ENCODE measurements at regions not wholly inside any gene's neighbourhood (a gene's known extent, or its start where the extent isn't known, plus 50 kb on each side); places are given as distances from the start of the nearest gene placed in this dataset.

GRCh38 chr2:203800783-203801182 is 66.8 kb upstream of the CTLA4 start:
- H2BK20ac ChIP-seq (ENCODE audit: low read length), result no peak overlapping the region
- no peaks in the 10 kb centered on the region for H3K79me1 ChIP-seq (ENCODE audit: low read depth, low read length)
- H3K56ac ChIP-seq (replicated peaks; ENCODE audit: insufficient read length, low read depth, low read length), result no peak overlapping the region
- no peak overlapping the region for H3K27ac ChIP-seq (ENCODE audit: low read depth, low read length)
- H2AK5ac ChIP-seq (ENCODE audit: low read depth, low read length), result no peak overlapping the region
- H3K23ac ChIP-seq (ENCODE audit: insufficient read length), result no peak overlapping the region
- ChIA-PET POLR2A (ENCODE audit: partially characterized antibody) (interaction anchor here (0.9 kb wide), 1 partner anchor 73 kb away, joined by 3 read pairs; no protein-coding TSS in a partner anchor), CTCF (ENCODE audit: partially characterized antibody) (interaction anchor here (0.8 to 1.1 kb wide), 2 partner anchors 13 to 14 kb away, joined by 3 to 5 read pairs; no protein-coding TSS in a partner anchor)
- H3K9ac ChIP-seq (replicated peaks in 1 of 4; ENCODE audit: extremely low read depth in 1 of 4, low read depth in 3 of 4, low read length in 3 of 4), result no peak overlapping the region
- no peaks in the 10 kb centered on the region for H3K36me3 ChIP-seq (ENCODE audit: control insufficient read depth in 2 of 4, insufficient read depth in 4 of 4, low read length in 3 of 4)
- no peaks in the 10 kb centered on the region for H4K20me1 ChIP-seq (replicated peaks in 1 of 2; ENCODE audit: control insufficient read depth in 1 of 2, insufficient read depth in 2 of 2, low read length in 2 of 2)
- no peak overlapping the region for H4K91ac ChIP-seq (replicated peaks; ENCODE audit: insufficient read length, low read length)
- peaks cover 2% of the 10 kb centered on the region; the same call in 1 of the 2 replicates for H3K23me2 ChIP-seq (ENCODE audit: low read depth, low read length)
- no peak overlapping the region for H4K8ac ChIP-seq (ENCODE audit: extremely low read depth, insufficient read depth, low read length)
- no peak overlapping the region for H3K4me3 ChIP-seq (ENCODE audit: extremely low read depth in 1 of 4, insufficient read depth in 2 of 4, low read depth in 3 of 4, low read length in 4 of 4)
- H3K4me1 ChIP-seq (replicated peaks in 1 of 4; ENCODE audit: control insufficient read depth in 3 of 4, insufficient read depth in 4 of 4, low read length in 3 of 4), result peaks cover 0 to 4% (median 0%) of the 10 kb centered on the region in 4 experiments; a peak in 2 of 7 replicates
- 98% methylated on average over 4 of the region's 4 CpGs; no CpG with 5 or more reads in 1 of the 2 experiments for WGBS, 2 experiments (ENCODE audit: extremely low coverage in 1 of 2, insufficient coverage in 1 of 2, insufficient read length in 1 of 2, insufficient replicate concordance in 2 of 2, low coverage in 1 of 2, low lambda C conversion rate in 2 of 2, missing lambda C conversion rate in 1 of 2)
- no peak overlapping the region for H3K14ac ChIP-seq (ENCODE audit: insufficient read length)
- no peak for FAIRE-seq
- H3K79me2 ChIP-seq (ENCODE audit: control insufficient read depth in 1 of 2, insufficient read depth in 2 of 2, low read length in 2 of 2), result no peaks in the 10 kb centered on the region
- H2BK12ac ChIP-seq (ENCODE audit: low read depth, low read length), result no peak overlapping the region
- no peak overlapping the region for H3K4ac ChIP-seq (replicated peaks; ENCODE audit: insufficient read length, low read depth, low read length)
- no peak overlapping the region for H2BK120ac ChIP-seq (replicated peaks; ENCODE audit: low read depth, low read length)
- H2BK15ac ChIP-seq (ENCODE audit: low read length), result no peak overlapping the region
- no peak for TF ChIP-seq GTF2F1 (IDR thresholded peaks at IDR 0.05; ENCODE audit: borderline replicate concordance, low read depth, low read length)
- no peak for TF ChIP-seq SIX5 (IDR thresholded peaks at IDR 0.05; ENCODE audit: low read depth, low read length)
- no peak for TF ChIP-seq YY1 (IDR thresholded peaks at IDR 0.05; ENCODE audit: low read depth, low read length)
- TF ChIP-seq JUND (IDR thresholded peaks at IDR 0.05; ENCODE audit: low read length), result no peak
- TF ChIP-seq KDM4A (IDR thresholded peaks at IDR 0.05; ENCODE audit: low read depth, low read length, severe bottlenecking), result no peak
- TF ChIP-seq CREB1 (IDR thresholded peaks at IDR 0.05), result no peak
- TF ChIP-seq SP4 (IDR thresholded peaks at IDR 0.05; ENCODE audit: low read length), result no peak
- TF ChIP-seq TEAD4 (IDR thresholded peaks at IDR 0.05; ENCODE audit: low read depth, low read length), result no peak
- TF ChIP-seq MAX (IDR thresholded peaks at IDR 0.05), result no peak
- TF ChIP-seq MAFK (IDR thresholded peaks at IDR 0.05; ENCODE audit: low read depth, low read length), result no peak
- no peak for TF ChIP-seq TAF7 (optimal IDR thresholded peaks at IDR 0.05; ENCODE audit: borderline replicate concordance, low read depth, low read length)
- no peaks in the 10 kb centered on the region for H3K9me3 ChIP-seq (ENCODE audit: insufficient read depth in 2 of 2, low read depth in 1 of 2, low read length in 1 of 2)
- H3K18ac ChIP-seq (ENCODE audit: extremely low read depth, low read length), result no peak overlapping the region
- H4K5ac ChIP-seq (ENCODE audit: insufficient read length, low read depth, low read length), result no peak overlapping the region
- no peaks in the 10 kb centered on the region for H3K27me3 ChIP-seq (replicated peaks in 1 of 4; ENCODE audit: control insufficient read depth in 3 of 4, extremely low read depth in 1 of 4, insufficient read depth in 3 of 4, low read length in 3 of 4)
- H3K4me2 ChIP-seq (ENCODE audit: insufficient read depth in 1 of 2, low read depth in 2 of 2, low read length in 2 of 2), result no peak overlapping the region
- H2AFZ ChIP-seq (ENCODE audit: low read length), result no peak overlapping the region
- H2BK5ac ChIP-seq (ENCODE audit: low read depth, low read length), result no peak overlapping the region
- no peak for DNase-seq (ENCODE audit: low read depth in 1 of 2, low spot score in 2 of 2)

All from H1 (cell line).